H1 (cell line): ENCODE measurements at regions not wholly inside any gene's neighbourhood (a gene's known extent, or its start where the extent isn't known, plus 50 kb on each side); places are given as distances from the start of the nearest gene placed in this dataset.

Experiments used
- BCL11A ChIP-seq, 2 experiments: IDR thresholded peaks; one replicate each; pipeline ENCODE4 v1.6.1; 2011; ENCODE audit warnings: low read depth in 2 of 2, low read length in 2 of 2, mild to moderate bottlenecking in 2 of 2
- CHD2 ChIP-seq: IDR thresholded peaks from 2 replicates; pipeline ENCODE4 v1.6.1; 2012; ENCODE audit warnings: low read length, improper control_type of control experiment
- CREB1 ChIP-seq: IDR thresholded peaks from 2 replicates; pipeline ENCODE4 v1.6.1; 2012; ENCODE audit warnings: inconsistent platforms
- CTCF ChIP-seq, 3 experiments: IDR thresholded peaks; 1 replicate in 2 of 3; 2 replicates in 1 of 3; pipeline versions ENCODE4 v1.5.1 to v1.6.1; 2011; ENCODE audit warnings: low read length in 3 of 3, mild to moderate bottlenecking in 3 of 3, inconsistent platforms in 2 of 3, low read depth in 1 of 3, moderate library complexity in 1 of 3; ENCODE audit not compliant: insufficient read depth in 1 of 3; ENCODE audit errors: control extremely low read depth in 1 of 3
- RXRA ChIP-seq: IDR thresholded peaks from 2 replicates; pipeline ENCODE4 v1.6.1; 2011; ENCODE audit warnings: low read depth, mild to moderate bottlenecking, low read length, moderate library complexity; ENCODE audit not compliant: insufficient read depth
- YY1 ChIP-seq: IDR thresholded peaks from 2 replicates; pipeline ENCODE4 v1.6.1; 2011; ENCODE audit warnings: low read depth, mild to moderate bottlenecking, low read length

GRCh38 chr15:85879334-85880163 is 84.8 kb upstream of the KLHL25 start (continued):
- TF ChIP-seq CTCF (IDR thresholded peaks at IDR 0.05; ENCODE audit: control extremely low read depth in 1 of 3, insufficient read depth in 1 of 3, low read depth in 1 of 3, low read length in 3 of 3) (no peak), CHD2 (no peak), RXRA (no peak), CREB1 (no peak), BCL11A (IDR thresholded peaks at IDR 0.05; ENCODE audit: low read depth in 2 of 2, low read length in 2 of 2) (no peak), YY1 (no peak)
